22Rv1 (cell line): ENCODE measurements at regions not wholly inside any gene's neighbourhood (a gene's known extent, or its start where the extent isn't known, plus 50 kb on each side); places are given as distances from the start of the nearest gene placed in this dataset.

ENCODE experiments used
- CTCF ChIP-seq: fragments of 450-650 bp; IDR thresholded peaks from 2 replicates; pipeline ENCODE4 v1.5.1; 2017; ENCODE audit warnings: mild to moderate bottlenecking
- ZFX ChIP-seq: fragments of 450-650 bp; IDR thresholded peaks from 2 replicates; pipeline ENCODE4 v1.6.1; 2017; ENCODE audit warnings: antibody characterized with exemption, borderline replicate concordance

DNA sequence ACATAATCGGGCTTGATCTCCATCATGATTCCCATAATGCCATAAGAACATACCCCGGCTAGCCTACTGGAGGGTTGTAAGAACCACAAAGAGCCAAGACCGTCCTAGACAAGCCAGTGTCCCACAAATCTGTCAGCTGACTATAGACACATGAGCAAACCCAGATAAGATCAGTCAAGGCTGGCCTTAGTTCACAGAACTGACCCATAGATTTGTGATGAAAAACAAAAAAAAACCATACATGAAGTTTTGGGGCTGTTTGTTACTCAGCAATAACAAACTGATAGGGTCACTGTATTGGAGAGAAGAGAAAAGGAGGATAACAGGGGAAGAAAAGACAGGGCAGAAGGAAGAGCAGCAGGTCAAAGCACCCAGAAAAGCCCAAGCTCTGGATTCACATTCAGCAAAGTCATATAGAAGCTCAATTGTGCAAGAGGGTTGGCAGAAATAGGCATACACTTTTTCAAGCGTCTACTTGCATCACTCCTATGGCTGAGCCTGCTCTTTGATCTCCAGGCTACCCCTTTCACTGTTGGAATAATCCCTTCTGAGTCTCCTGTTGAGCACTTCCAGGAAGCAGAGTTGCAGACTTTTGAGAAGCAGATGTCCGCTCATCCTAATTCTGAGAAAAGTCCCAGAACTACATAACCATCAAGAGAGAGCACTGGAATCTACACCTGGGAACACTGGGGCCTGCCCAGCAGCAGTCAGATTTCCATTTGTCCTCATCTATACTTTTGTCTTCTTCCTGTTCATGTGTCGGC is 122.0 kb upstream of the HABP2 start:
- no peak for TF ChIP-seq CTCF
- no peak for TF ChIP-seq ZFX
